ENCODE measurements at regions not wholly inside any gene's neighbourhood (a gene's known extent, or its start where the extent isn't known, plus 50 kb on each side); places are given as distances from the start of the nearest gene placed in this dataset.

DNA sequence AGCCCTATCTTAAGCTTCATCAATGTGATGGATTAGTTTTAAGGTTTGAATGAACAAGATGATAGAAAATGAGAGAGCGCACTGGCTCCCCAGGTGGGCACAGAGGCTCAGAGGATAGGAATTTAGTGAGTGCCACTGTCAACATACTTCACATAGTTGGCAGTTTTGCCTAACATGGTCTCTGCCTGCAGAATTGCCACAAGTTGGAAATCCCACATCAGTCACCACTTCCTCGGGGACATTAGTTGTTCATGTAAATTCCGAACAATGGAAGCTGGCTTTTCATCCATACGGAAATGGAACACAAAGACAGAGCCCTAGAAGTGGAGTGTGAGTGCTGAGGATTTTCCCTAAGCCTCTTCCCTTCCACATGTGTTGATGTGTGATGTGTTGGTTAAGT, 123.9 kb upstream of the PHACTR1 start:
- FAIRE-seq = no peak

DNA sequence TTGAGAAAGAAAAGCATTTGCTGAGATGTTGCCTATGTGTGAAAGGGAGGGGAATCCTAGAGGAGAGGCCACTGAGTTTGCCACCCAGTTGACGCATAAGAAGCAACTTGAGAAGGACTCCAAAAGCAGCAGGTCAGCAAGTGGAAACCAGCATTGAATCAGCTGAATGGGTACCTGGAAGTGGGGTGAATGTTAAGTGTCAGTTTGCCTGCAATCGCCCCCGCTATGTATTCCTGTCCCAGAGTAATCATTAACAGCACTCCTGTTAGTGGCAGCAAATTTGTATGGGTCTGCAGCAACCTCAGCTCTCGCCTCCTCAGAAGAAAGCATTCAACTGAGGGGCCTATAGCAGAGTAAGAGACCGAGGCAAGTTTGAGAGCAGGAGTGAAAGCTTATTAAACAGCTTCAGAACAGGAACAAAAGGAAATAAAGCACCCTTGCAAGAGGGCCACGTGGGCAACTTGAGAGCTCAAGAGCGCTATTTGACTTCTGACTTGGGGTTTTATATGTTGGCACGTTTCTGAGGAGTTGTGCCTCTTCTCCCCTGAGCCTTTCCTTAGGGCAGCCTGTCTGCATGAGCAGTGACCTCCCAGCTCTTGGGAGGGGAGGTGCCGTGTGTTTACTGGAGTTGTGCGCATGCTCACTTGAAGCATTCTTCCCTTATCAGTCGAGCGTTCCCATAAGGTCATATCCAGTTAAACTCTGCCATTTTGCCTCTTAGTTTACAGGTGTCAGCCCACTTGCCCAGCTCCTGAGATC, 122.6 kb upstream of the PHACTR1 start:
- FAIRE-seq = no peak

DNA sequence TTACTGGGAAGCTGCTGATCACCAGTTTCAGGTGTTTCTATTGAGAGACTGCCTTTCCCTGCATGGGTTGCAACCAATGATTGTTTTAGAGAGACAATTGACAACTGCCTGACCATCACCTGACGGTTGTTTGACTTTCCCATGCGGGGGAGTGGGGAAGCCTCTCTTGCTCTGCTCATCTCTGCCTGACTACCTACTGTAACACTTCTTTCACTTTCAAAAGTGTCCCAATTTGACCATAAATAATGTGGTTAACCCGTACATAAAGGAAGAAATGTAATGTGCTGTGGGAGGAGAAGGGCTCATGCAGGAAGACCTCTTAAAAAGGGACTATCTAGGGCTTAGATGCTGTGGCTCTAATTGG, 122.1 kb upstream of the PHACTR1 start:
- no peak for FAIRE-seq

DNA sequence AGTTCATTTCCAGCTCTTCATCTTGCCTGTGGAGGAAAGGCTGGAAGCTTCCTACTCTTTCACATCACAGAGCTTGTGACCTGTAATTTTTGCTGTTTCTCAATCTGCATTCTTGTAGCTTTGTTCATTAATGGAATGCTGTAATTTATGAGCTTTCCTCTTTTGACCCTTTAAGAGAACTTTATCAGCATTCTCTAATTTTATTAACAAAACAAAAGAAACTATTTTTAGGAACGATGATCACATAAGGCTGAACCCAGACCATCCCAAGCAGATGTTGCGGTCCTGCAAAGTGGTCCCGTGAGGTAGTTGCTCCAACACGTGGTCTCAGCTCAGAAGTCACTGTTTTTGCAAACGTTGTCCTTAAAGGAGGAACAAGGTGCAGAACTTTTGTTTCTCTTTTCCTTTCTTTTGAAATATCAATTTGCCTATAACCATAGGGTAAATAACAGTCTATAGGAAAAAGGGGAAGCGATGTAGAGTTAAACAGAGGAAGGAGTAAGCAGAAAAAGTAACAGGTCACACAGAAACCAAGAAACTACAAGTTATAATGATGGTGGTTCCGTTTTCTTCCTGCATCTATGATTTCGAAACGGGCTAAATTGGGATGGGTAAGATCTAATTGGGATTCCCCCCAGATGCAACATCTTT, 121.3 kb upstream of the PHACTR1 start:
- peak; percentile 23 for FAIRE-seq

DNA sequence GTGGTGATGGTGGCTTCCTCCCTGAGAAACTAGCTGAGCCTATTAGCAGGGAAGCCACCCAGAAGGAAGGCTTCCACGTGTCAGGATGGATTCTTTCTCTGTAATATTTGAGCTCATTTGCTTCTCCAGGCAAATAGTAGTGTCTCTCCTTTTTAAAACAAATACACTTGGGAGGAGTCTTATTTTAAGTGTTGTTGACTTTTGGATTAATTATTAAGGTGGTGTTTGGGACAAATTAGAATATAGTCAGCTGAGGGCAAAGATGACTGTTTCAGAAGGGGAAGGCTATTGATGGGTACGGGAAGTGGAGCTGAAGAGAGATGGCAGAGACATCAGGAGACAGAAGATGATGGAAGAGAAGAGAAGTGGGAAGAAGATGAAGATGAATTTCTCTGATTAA, 119.8 kb upstream of the PHACTR1 start:
- FAIRE-seq = no peak

DNA sequence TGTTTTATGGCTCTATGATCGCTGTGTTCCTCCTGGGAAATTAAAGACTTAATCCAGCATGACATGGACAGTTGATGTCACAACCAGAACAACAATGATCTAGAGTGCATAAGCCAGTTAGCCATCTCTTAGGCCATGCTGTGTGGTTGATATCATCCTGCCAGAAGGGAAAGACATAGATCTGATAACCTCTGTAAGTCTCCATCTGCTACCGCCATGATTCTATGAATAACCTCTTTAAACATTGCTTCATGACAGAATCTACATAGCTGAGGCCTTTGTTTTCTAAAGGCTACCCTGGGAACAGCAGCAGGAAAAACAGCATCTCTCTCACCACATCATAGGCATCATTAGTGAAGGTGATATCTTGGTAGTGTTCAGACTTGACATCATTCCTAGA, 117.6 kb upstream of the PHACTR1 start:
- FAIRE-seq = no peak

DNA sequence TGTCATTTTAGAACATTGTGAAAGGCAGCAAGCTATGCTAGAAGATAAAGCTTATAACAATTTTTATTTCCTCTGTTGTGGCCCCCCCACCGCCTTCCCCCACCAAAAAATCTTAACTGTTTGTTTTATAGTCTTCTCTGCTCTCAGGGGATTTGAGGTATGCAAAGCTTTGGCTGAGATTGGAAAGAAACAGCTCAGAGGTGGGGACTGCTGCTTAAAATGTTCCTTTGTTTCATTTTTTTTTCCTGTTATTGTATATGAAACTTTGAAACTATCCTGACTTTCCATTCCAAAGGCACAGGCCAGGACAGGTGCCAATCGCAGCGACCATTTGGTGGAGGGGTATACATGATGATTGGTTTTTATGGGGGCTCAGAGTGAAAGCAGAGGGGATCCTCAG, 114.7 kb upstream of the PHACTR1 start:
- no peak for FAIRE-seq

DNA sequence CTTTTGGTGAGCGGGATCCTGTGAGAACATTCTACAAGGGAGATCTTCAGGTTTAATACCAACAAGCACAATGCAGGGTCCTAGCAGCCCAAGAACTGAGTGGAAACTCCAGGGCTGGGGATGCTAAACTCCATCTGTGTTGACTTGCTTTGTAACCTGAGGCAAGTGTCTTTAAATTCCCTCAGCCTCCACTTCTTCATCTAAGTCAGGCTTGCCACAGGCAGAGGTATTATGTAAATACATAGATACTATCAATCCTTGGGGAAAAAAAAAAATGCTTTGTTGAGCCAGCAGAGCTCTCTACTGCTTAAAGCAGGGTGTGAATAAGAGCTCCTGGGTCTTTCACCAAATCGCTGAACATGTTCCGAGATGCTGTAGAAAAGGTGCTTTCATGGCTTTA, 114.2 kb upstream of the PHACTR1 start:
- no peak for FAIRE-seq

DNA sequence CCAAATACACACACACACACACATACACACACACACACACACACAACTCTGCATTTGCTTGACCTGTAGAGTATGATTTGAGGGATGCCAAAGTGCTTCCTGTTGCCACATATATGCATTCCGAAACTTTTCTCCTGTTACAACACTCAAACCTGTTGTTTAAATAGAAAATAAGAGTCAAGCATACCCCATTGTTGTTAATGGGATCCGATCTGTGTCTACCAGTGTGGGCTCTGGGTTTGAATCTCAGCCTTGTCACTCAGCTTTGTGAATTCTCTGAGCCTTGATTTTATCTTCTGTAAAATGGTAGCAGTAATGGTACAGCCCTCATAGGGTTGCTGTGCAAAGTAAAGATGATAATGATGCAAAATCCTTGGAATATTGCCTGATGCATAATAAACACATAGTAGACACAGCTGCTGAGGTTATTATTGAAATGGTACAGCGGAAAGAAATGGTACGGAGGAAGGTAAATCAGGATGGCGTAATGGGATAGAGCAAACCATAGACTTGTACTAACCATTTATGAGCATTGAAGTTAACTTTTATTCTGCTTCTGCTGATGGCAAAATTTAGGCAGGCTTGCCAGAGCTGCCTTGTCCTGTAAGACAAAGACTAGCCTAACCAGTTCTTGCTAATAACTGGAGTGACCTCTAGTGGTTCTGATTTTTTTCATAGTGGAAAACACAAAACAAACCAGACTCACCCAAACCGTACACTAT, 113.5 kb upstream of the PHACTR1 start:
- FAIRE-seq = no peak

DNA sequence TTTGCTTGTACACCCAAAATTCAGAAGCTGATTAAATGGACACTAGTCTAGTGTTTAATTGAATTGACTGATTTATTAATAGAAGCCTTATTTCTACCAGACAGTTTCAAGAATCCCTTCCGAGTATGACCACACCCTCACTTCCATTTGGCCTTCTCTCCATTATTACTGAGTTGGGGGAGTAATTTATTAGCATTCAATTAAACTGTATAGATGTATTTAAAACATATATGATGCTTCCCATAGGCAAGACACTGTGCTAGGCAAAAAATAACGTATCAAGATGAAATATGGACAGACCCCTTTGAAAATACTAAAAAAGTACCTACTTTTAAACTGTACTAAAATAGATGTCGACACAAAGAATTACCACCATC, 112.9 kb upstream of the PHACTR1 start:
- no peak for FAIRE-seq

DNA sequence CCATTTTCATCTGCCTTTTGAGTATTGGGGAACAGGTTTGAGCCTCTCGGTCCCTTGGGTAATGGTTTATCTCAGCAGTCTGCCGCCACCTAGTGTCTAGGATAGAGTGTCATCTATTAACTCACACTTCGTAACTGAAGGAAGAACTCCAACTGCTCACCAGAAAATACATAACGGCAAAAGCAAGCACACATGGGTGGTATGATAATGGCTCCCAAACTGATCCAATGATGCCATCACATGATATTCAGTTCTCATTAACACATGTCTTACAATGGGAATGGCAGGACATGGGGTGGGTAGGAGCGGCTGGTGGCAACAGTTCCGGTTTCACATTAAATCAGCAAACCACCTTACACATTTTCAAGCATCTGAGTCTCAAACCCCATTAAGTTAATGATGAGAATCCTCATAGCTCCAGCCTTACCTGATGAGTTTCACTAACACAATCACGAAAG, 110.7 kb upstream of the PHACTR1 start:
- FAIRE-seq = peak; percentile 21

DNA sequence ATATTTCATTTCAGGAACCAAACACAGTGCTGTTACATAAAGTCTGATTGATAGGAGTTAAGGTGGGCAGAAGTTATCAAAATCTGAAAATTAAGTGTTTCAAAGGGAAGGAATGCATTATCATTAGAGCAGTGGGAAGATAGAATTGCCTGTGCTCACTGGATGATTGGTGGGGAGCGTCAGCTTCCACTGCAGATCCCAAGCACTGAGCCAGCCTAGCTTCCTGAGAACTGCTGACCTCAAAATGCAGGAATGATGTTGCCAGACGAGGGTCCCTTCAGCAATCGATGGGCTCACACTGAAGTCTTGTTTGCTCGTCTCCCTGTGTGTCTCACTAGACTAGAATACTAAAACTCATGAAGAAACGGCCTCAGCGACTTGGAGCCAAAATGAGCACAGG, 110.0 kb upstream of the PHACTR1 start:
- FAIRE-seq = no peak

DNA sequence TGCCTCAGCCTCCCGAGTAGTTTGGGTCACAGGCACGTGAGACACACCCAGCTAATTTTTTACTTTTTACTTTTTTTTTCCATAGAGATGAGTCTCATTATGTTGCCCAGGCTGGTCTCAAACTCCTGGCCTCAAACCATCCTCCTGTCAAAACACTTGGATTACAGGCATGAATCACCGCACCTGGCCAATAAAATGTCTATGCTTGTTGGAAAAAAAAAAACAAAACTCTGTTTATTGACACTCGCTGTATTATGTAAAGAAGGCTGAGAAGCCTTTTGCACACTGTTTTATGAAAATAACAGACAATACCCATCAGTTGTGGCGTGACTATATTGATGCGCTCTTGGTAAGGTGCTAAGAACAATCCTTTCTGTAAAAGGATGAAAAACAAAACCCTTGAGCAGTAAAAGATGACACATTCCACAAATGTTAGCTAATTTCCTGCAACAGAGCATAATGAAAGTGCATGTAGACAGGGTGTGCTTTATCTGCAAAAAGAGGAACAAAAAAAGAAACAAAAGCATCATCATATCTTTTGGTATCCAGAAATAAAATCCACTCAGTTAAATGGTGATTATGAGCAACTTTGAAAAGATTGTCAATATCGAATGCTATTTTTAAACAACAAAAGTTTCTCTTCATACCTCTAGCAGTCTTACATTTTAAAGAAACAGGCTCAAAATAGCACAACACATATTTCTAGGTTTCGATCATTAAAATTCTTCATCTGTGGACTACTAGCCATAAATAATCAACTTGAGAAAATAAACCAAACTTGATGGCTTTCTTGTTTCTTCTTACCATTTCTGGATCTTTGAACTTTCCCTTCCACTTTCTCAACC, 108.3 kb upstream of the PHACTR1 start:
- FAIRE-seq = peak; percentile 39

DNA sequence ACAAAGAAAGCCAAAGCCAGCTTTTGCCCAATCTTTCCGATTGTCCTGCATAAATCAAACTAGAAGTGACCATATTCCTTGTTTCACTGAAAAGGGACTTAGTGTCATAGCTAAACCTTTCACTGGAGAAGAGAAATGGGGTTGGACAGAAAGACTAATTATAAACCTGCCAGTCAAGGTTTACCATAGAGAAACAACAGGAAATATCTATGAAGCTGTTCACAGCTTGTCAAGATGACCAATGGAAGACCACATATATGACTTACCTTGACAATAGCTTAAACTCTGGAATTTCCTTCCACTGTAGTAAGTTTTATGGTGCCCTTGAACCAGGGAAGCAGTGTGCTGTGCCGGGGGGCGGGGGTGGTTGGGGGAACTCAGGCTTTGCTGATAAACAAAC, 107.7 kb upstream of the PHACTR1 start:
- FAIRE-seq = no peak

DNA sequence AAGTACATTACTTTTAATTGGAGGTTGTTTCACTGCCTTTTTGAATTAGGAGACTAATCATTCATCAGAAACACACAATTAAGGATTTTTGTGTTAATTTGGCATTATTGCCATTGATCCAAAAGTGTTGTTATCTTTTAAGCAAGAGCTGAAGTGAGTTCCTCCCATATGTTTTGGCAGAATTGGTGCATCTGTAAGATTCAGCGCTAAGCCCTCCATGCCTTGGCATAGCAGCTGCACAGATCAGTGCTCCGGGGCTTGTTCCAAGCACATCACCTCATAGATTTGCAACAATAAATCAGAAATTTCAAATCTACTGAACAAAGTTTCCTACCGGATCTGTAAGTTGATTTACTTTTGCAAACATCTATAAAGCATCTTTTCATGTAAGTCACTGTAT, 106.8 kb upstream of the PHACTR1 start:
- no peak for FAIRE-seq

DNA sequence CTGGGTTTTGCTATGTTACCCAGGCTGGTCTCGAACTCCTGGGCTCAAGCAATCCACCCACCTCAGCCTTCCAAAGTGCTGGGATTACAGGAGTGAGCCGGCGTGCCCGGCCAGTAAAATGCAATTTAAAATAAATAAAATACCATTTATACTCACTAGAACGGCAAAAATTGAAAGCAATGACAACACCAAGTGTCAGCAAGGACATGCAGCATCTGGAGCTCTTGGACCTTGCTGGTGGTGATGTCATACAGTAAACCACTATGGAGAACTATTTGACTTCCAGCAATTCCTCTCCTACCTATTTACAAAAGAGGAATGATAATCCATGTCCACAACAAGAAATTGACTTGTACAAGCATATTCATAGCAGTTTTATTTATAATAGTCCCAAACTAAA, 105.7 kb upstream of the PHACTR1 start:
- FAIRE-seq = no peak

DNA sequence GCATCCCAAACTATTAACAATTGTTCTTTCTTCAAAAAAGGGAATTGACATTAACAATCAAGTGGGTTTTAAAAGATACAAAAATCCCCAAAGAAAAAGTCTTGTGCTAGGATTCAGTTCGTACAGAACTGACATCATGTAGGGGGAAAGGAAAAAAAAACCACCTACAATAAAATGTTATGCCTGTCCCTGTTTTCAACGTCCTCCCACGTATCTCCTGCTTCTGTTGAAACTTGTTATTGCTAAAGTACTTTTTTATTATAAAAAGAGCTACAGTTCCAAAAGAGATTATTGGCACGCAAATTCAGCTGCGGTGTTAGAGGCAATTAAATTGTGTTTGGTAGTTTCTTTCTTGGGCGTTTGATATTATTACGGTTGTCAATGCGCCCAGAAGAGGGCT, 102.8 kb upstream of the PHACTR1 start:
- FAIRE-seq = peak; percentile 43

DNA sequence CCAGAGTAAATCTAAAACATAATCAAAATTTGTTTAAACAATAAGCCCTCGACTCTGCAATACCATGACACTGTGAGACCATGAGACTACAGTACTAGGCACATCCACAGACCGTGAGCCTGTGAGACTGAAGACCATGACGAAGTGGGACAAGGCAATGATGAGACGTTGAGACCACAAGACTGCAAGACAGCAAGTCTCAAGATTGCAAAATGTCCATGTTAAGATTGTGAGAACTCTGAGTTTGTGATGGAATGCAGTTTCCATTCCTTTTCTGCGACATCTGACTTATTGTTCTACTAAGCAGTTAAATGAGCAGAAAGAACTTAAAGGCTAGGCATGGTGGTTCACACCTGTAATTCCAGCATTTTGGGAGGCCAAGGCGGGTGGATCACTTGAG, 102.1 kb upstream of the PHACTR1 start:
- no peak for FAIRE-seq

DNA sequence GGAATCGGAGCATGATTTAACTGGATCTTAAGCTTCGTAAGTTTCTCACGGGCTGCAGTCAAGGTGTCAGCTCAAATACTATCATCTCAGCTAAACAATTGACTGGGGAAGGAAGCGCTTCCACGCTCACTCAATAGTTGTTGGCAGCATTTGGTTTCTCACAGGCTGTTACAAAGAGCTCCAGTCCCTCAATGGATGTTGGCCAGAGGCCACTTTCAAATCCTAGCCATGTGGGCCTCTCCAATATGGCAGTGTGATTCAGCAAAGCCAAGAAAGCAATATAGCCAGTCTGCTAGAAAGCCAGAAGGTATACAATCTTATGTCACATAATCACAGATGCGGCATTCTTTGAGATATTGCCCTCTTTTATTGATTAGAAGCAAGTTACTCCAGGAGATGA, 98.3 kb upstream of the PHACTR1 start:
- FAIRE-seq = no peak

DNA sequence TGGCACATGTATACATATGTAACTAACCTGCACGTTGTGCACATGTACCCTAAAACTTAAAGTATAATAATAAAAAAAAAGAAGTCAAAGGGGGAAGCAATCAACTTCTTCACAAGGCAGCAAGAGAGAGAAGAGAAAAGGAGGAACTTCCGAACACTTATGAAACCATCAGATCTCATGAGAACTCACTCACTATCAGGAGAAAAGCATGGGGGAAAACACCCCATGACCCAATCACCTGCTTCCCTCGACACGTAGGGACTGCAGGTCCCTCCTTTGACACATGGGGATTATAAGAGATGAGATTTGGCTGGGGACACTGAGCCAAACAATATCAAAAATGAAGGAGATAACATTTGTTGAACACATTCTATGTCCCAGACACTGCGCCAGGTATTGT, 94.8 kb upstream of the PHACTR1 start:
- FAIRE-seq = no peak

DNA sequence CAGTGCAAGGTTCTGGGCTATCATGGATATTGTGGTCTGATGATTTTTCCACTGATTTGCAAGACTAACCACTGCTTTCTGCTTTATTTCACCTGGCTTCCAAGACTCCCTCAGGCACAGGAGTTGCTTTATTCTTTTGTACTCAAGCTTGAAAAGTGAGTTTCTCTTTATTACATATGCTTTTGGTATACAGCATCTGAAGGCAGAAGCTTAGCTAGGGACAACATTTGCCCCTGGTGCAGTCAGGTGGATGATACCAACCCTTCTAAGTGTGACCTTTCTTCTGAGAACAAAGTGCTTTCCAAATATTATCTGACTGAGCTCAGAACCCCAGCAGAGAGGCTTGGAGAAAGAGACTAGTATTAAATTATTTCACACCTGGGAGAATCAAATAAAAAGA, 94.0 kb upstream of the PHACTR1 start:
- FAIRE-seq = no peak

DNA sequence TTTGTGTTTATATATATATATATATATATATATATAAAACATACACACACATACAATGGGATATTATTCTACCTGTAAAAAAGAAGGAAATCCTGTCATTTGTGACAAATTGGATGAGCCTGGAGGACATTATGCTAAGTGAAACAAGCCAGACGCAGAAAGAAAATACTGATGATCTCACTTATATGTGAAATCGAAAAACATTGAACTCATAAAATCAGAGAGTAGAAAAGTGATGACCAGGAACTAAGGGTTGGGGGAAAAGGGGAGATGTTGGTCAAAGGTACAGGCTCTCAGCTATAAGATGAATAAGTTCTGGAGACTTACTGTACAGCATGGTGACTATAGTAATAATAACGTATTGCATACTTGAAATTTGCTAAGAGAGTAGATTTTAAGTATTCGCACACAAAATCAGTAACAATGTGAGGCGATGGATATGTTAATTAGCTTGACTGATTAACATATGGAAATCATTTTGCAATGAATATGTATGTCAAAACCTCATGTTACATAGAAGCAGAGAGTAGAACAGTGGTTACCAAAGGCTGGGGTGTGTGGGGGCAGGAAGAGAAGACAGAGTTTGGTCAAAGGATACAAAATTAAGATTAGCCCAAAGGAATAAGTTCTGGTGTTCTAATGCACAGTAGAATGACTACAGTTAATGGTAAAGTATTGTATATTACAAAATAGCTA, 92.3 kb upstream of the PHACTR1 start:
- FAIRE-seq = no peak

DNA sequence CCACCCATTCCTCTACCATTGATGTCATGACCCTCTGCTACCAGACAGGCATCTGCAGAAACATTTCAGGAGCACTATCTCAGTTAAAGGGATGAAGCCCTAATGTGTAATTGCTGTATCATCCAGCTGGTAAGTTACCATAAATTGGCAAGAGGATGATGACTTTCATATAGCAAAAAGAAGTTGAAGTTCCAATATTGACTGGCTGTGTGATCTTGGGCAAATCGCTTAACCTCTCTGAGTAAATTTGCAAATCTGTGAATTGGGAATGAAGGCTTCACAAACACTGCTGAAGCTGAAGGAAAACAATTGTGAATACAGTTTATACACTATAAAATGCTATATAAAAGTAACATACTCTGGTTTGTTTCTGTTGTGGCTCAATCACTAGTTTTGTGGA, 89.5 kb upstream of the PHACTR1 start:
- no peak for FAIRE-seq
